PFSK-1 (cell line): ENCODE measurements at regions not wholly inside any gene's neighbourhood (a gene's known extent, or its start where the extent isn't known, plus 50 kb on each side); places are given as distances from the start of the nearest gene placed in this dataset.

Source experiments
- FOXP2 ChIP-seq: optimal IDR thresholded peaks from 2 replicates; pipeline ENCODE3; 2011; ENCODE audit warnings: borderline replicate concordance, control low read depth, inconsistent platforms; ENCODE audit not compliant: insufficient read depth; ENCODE audit errors: extremely low read length, extremely low read depth
- POLR2AphosphoS5 ChIP-seq: IDR thresholded peaks from 2 replicates; pipeline ENCODE4 v1.6.1; 2012; ENCODE audit warnings: low read depth, mild to moderate bottlenecking, control low read depth, low read length, moderate library complexity
- REST ChIP-seq, 2 experiments: IDR thresholded peaks; 2 replicates each; pipeline versions ENCODE4 v1.6.1 to v1.8.0; 2011 to 2012; ENCODE audit warnings: low read depth in 2 of 2, low read length in 2 of 2, control low read depth in 1 of 2, inconsistent platforms in 1 of 2, mild to moderate bottlenecking in 1 of 2, moderate library complexity in 1 of 2; ENCODE audit not compliant: insufficient read depth in 1 of 2
- SIN3A ChIP-seq: IDR thresholded peaks from 2 replicates; pipeline ENCODE4 v1.6.1; 2012; ENCODE audit warnings: mild to moderate bottlenecking, low read length, moderate library complexity, borderline replicate concordance; ENCODE audit not compliant: insufficient read depth
- TAF1 ChIP-seq: IDR thresholded peaks from 2 replicates; pipeline ENCODE4 v1.6.1; 2012; ENCODE audit warnings: low read length, control low read depth, borderline replicate concordance; ENCODE audit not compliant: insufficient read depth

GRCh38 chr7:142501434-142501833 lies 243.6 kb upstream of the PRSS58 start:
- TF ChIP-seq FOXP2 (no peak), TAF1 (no peak), POLR2AphosphoS5 (no peak), SIN3A (no peak), REST (IDR thresholded peaks at IDR 0.05; ENCODE audit: insufficient read depth in 1 of 2, low read depth in 2 of 2, low read length in 2 of 2) (no peak)

- TF ChIP-seq REST (IDR thresholded peaks at IDR 0.05; ENCODE audit: insufficient read depth in 1 of 2, low read depth in 2 of 2, low read length in 2 of 2): no peak
These were observed 242.5 kb upstream of the PRSS58 start for GRCh38 chr7:142500366-142500765.

DNA sequence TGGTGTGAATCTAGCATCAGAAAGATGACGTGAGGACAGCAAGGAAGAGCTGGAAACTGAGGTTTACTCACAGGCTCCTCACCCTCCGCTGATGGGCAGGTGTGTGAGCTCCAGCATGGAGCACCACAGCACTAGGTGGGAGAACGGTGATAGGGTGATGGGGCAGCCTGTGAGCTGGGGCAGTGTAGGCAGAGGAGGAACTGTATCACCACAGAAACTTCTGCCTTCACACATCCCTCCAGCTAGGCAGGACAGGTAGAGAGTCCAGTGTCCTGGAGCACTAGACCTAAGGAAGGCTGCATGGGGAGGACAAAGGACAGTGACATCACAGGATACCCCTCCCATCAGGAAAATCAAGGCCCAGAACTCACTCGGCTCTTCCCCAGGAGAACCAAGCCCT lies 241.8 kb upstream of the PRSS58 start:
- TF ChIP-seq SIN3A: no peak
- no peak for TF ChIP-seq POLR2AphosphoS5
- TF ChIP-seq TAF1: no peak
- no peak for TF ChIP-seq REST (IDR thresholded peaks at IDR 0.05; ENCODE audit: insufficient read depth in 1 of 2, low read depth in 2 of 2, low read length in 2 of 2)
- TF ChIP-seq FOXP2: no peak

- TF ChIP-seq REST (IDR thresholded peaks at IDR 0.05; ENCODE audit: insufficient read depth in 1 of 2, low read depth in 2 of 2, low read length in 2 of 2) (no peak), SIN3A (no peak)
These were observed 240.5 kb upstream of the PRSS58 start for GRCh38 chr7:142498364-142498763.

DNA sequence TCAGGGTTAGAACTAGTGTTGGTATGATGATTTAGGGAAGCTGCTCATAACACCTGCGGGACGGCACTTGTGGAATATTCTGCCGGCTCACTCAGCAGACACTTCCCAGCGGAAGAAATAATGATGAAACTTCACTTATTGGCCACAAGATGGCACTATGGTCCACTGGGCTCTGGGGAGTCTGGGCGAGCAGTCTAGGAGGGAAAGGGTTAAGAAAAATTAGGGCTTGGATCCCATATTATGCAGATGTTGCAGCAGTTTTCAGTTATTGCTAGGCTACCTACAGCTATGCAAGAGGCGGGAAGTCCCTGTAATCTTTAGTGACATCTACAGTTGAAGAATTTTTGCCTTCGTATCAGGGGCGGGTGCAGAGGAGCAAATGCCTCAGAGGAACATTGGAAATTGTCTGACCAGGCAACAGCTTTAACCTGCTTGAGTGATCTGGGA lies 238.7 kb upstream of the PRSS58 start:
- TF ChIP-seq REST (IDR thresholded peaks at IDR 0.05; ENCODE audit: insufficient read depth in 1 of 2, low read depth in 2 of 2, low read length in 2 of 2) (no peak), FOXP2 (no peak), TAF1 (no peak), SIN3A (no peak), POLR2AphosphoS5 (no peak)
